Activated T-helper 17 cell treated with anti-CD3 and anti-CD28 coated beads, Interleukin-2, amount 50 U/mL, for 72 hours (primary cell): ENCODE measurements at regions not wholly inside any gene's neighbourhood (a gene's known extent, or its start where the extent isn't known, plus 50 kb on each side); places are given as distances from the start of the nearest gene placed in this dataset.

Source experiments
- ATAC-seq: fragments of 150-1000 bp; cut with Tn5 transposase; replicated peaks from 2 replicates; pipeline ENCODE4 v1.10.0; 2021; ENCODE audit warnings: mild to moderate bottlenecking, moderate library complexity
- H3K27ac Mint-ChIP-seq: one replicate; pipeline ENCODE4 v1.8.0; 2022; ENCODE audit warnings: mixed read lengths
- H3K27me3 Mint-ChIP-seq: one replicate; pipeline ENCODE4 v1.8.0; 2022; ENCODE audit warnings: mixed read lengths
- H3K36me3 Mint-ChIP-seq: one replicate; pipeline ENCODE4 v1.8.0; 2022; ENCODE audit warnings: low read depth, mild to moderate bottlenecking, mixed read lengths
- H3K4me1 Mint-ChIP-seq: one replicate; pipeline ENCODE4 v1.8.0; 2022; ENCODE audit warnings: mixed read lengths
- H3K4me3 Mint-ChIP-seq: one replicate; pipeline ENCODE4 v1.8.0; 2022; ENCODE audit warnings: mild to moderate bottlenecking, mixed read lengths
- H3K9me3 Mint-ChIP-seq: one replicate; pipeline ENCODE4 v1.8.0; 2022; ENCODE audit warnings: mixed read lengths

- Mint-ChIP-seq H3K4me3 (no peak overlapping the region), H3K4me1 (no peaks in the 10 kb centered on the region), H3K27ac (no peak overlapping the region), H3K36me3 (no peaks in the 10 kb centered on the region), H3K27me3 (peaks cover 21% of the 10 kb centered on the region), H3K9me3 (no peaks in the 10 kb centered on the region)
- no peak for ATAC-seq
Observed at GRCh38 chr5:2169430-2169808, 286.7 kb upstream of the IRX4 start.

- no peak overlapping the region for H3K4me3 Mint-ChIP-seq
- no peaks in the 10 kb centered on the region for H3K36me3 Mint-ChIP-seq
- H3K27me3 Mint-ChIP-seq = peaks cover 24% of the 10 kb centered on the region
- ATAC-seq = no peak
- H3K4me1 Mint-ChIP-seq = no peaks in the 10 kb centered on the region
- no peak overlapping the region for H3K27ac Mint-ChIP-seq
- H3K9me3 Mint-ChIP-seq = no peaks in the 10 kb centered on the region
Observed at GRCh38 chr5:2168601-2169429, 286.1 kb upstream of the IRX4 start.

GRCh38 chr5:2167671-2168070 is 284.9 kb upstream of the IRX4 start:
- no peak for ATAC-seq
- Mint-ChIP-seq H3K27ac (no peak overlapping the region), H3K4me1 (no peaks in the 10 kb centered on the region), H3K36me3 (no peaks in the 10 kb centered on the region), H3K9me3 (no peaks in the 10 kb centered on the region), H3K4me3 (no peak overlapping the region), H3K27me3 (peaks cover 16% of the 10 kb centered on the region)

GRCh38 chr5:2166979-2167377 is 284.3 kb upstream of the IRX4 start:
- ATAC-seq = no peak
- Mint-ChIP-seq H3K4me1 (no peaks in the 10 kb centered on the region), H3K9me3 (no peaks in the 10 kb centered on the region), H3K27me3 (peaks cover 10% of the 10 kb centered on the region), H3K36me3 (no peaks in the 10 kb centered on the region), H3K4me3 (no peak overlapping the region), H3K27ac (no peak overlapping the region)

GRCh38 chr5:2166306-2166978 is 283.7 kb upstream of the IRX4 start:
- Mint-ChIP-seq H3K27ac (no peak overlapping the region), H3K9me3 (peaks cover 2% of the 10 kb centered on the region), H3K36me3 (no peaks in the 10 kb centered on the region), H3K4me1 (no peaks in the 10 kb centered on the region), H3K27me3 (peaks cover 11% of the 10 kb centered on the region), H3K4me3 (no peak overlapping the region)
- no peak for ATAC-seq

GRCh38 chr5:2165615-2166305 is 283.0 kb upstream of the IRX4 start:
- H3K36me3 Mint-ChIP-seq = no peaks in the 10 kb centered on the region
- peaks cover 10% of the 10 kb centered on the region for H3K27me3 Mint-ChIP-seq
- H3K27ac Mint-ChIP-seq = no peak overlapping the region
- H3K9me3 Mint-ChIP-seq = peaks cover 5% of the 10 kb centered on the region
- ATAC-seq = no peak
- no peaks in the 10 kb centered on the region for H3K4me1 Mint-ChIP-seq
- H3K4me3 Mint-ChIP-seq = no peak overlapping the region

- peaks cover 5% of the 10 kb centered on the region for H3K9me3 Mint-ChIP-seq
- no peak overlapping the region for H3K4me3 Mint-ChIP-seq
- H3K27me3 Mint-ChIP-seq = peaks cover 8% of the 10 kb centered on the region
- H3K36me3 Mint-ChIP-seq = no peaks in the 10 kb centered on the region
- no peak for ATAC-seq
- H3K27ac Mint-ChIP-seq = no peak overlapping the region
- H3K4me1 Mint-ChIP-seq = no peaks in the 10 kb centered on the region
Observed at GRCh38 chr5:2165203-2165602, 282.5 kb upstream of the IRX4 start.

- no peak for ATAC-seq
- Mint-ChIP-seq H3K9me3 (peaks cover 5% of the 10 kb centered on the region), H3K27ac (no peak overlapping the region), H3K36me3 (no peaks in the 10 kb centered on the region), H3K4me1 (no peaks in the 10 kb centered on the region), H3K4me3 (no peak overlapping the region), H3K27me3 (peaks cover 8% of the 10 kb centered on the region)
Observed at GRCh38 chr5:2164586-2164985, 281.9 kb upstream of the IRX4 start.

GRCh38 chr5:2163940-2164490 is 281.3 kb upstream of the IRX4 start:
- H3K4me3 Mint-ChIP-seq = no peak overlapping the region
- no peaks in the 10 kb centered on the region for H3K4me1 Mint-ChIP-seq
- no peak overlapping the region for H3K27ac Mint-ChIP-seq
- peaks cover 5% of the 10 kb centered on the region for H3K9me3 Mint-ChIP-seq
- H3K36me3 Mint-ChIP-seq = no peaks in the 10 kb centered on the region
- H3K27me3 Mint-ChIP-seq = peaks cover 8% of the 10 kb centered on the region
- ATAC-seq = no peak

GRCh38 chr5:2163060-2163856 is 280.5 kb upstream of the IRX4 start:
- no peak for ATAC-seq
- H3K4me1 Mint-ChIP-seq = no peaks in the 10 kb centered on the region
- no peak overlapping the region for H3K4me3 Mint-ChIP-seq
- H3K27ac Mint-ChIP-seq = no peak overlapping the region
- H3K9me3 Mint-ChIP-seq = peaks cover 5% of the 10 kb centered on the region
- H3K36me3 Mint-ChIP-seq = no peaks in the 10 kb centered on the region
- H3K27me3 Mint-ChIP-seq = peaks cover 8% of the 10 kb centered on the region

- Mint-ChIP-seq H3K27me3 (peaks cover 8% of the 10 kb centered on the region), H3K27ac (no peak overlapping the region), H3K36me3 (no peaks in the 10 kb centered on the region), H3K4me1 (no peaks in the 10 kb centered on the region), H3K4me3 (no peak overlapping the region), H3K9me3 (peaks cover 5% of the 10 kb centered on the region)
- no peak for ATAC-seq
Observed at GRCh38 chr5:2160811-2161210, 278.1 kb upstream of the IRX4 start.

- H3K4me3 Mint-ChIP-seq = no peak overlapping the region
- no peaks in the 10 kb centered on the region for H3K36me3 Mint-ChIP-seq
- H3K27ac Mint-ChIP-seq = no peak overlapping the region
- peaks cover 3% of the 10 kb centered on the region for H3K27me3 Mint-ChIP-seq
- H3K9me3 Mint-ChIP-seq = peaks cover 9% of the 10 kb centered on the region
- H3K4me1 Mint-ChIP-seq = no peaks in the 10 kb centered on the region
- no peak for ATAC-seq
Observed at GRCh38 chr5:2158767-2159166, 276.0 kb upstream of the IRX4 start.

- no peak overlapping the region for H3K4me3 Mint-ChIP-seq
- no peaks in the 10 kb centered on the region for H3K4me1 Mint-ChIP-seq
- peaks cover 9% of the 10 kb centered on the region for H3K9me3 Mint-ChIP-seq
- no peak for ATAC-seq
- H3K27ac Mint-ChIP-seq = no peak overlapping the region
- no peaks in the 10 kb centered on the region for H3K36me3 Mint-ChIP-seq
- H3K27me3 Mint-ChIP-seq = peaks cover 8% of the 10 kb centered on the region
Observed at GRCh38 chr5:2158109-2158508, 275.4 kb upstream of the IRX4 start.

- no peaks in the 10 kb centered on the region for H3K36me3 Mint-ChIP-seq
- no peak for ATAC-seq
- peaks cover 8% of the 10 kb centered on the region for H3K27me3 Mint-ChIP-seq
- no peak overlapping the region for H3K27ac Mint-ChIP-seq
- H3K4me3 Mint-ChIP-seq = no peak overlapping the region
- H3K4me1 Mint-ChIP-seq = no peaks in the 10 kb centered on the region
- H3K9me3 Mint-ChIP-seq = peaks cover 9% of the 10 kb centered on the region
Observed at GRCh38 chr5:2157372-2157771, 274.6 kb upstream of the IRX4 start.
